Progenitor cell of endocrine pancreas (in vitro differentiated cells): ENCODE measurements at regions not wholly inside any gene's neighbourhood (a gene's known extent, or its start where the extent isn't known, plus 50 kb on each side); places are given as distances from the start of the nearest gene placed in this dataset.

ENCODE experiments used
- DNase-seq: peaks from one replicate; pipeline ENCODE4 v3.0.0; 2021; ENCODE audit warnings: low spot score; ENCODE audit not compliant: unreplicated experiment
- H3K27ac Mint-ChIP-seq: 2 replicates; pipeline ENCODE4 v1.8.0; 2021; ENCODE audit warnings: mild to moderate bottlenecking, moderate library complexity, mixed read lengths
- H3K27me3 Mint-ChIP-seq: 2 replicates; pipeline ENCODE4 v1.8.0; 2021; ENCODE audit warnings: mixed read lengths
- H3K36me3 Mint-ChIP-seq: 2 replicates; pipeline ENCODE4 v1.8.0; 2022; ENCODE audit warnings: mixed read lengths; ENCODE audit not compliant: insufficient read depth
- H3K4me1 Mint-ChIP-seq: 2 replicates; pipeline ENCODE4 v1.8.0; 2021; ENCODE audit warnings: low read depth, mixed read lengths
- H3K4me3 Mint-ChIP-seq: 2 replicates; pipeline ENCODE4 v1.8.0; 2021; ENCODE audit warnings: low read depth, mild to moderate bottlenecking, moderate library complexity, mixed read lengths
- H3K9me3 Mint-ChIP-seq: 2 replicates; pipeline ENCODE4 v1.8.0; 2021; ENCODE audit warnings: low read depth, mixed read lengths
- CTCF ChIP-seq: fragments of 200-600 bp; sonication (generic); IDR thresholded peaks from one replicate; pipeline ENCODE4 v1.5.0; 2021; ENCODE audit warnings: antibody characterized with exemption, mild to moderate bottlenecking; ENCODE audit not compliant: unreplicated experiment

- Mint-ChIP-seq H3K9me3 (peaks cover 14% of the 10 kb centered on the region), H3K27ac (no peak overlapping the region)
Observed at GRCh38 chr2:16060936-16061338, 120.6 kb downstream of the MYCN start.

GRCh38 chr2:16060125-16060935 lies 120.0 kb downstream of the MYCN start:
- peaks cover 14% of the 10 kb centered on the region for H3K9me3 Mint-ChIP-seq
- no peak for TF ChIP-seq CTCF
- H3K4me3 Mint-ChIP-seq: no peak overlapping the region
- H3K27me3 Mint-ChIP-seq: no peaks in the 10 kb centered on the region
- peaks cover 7% of the 10 kb centered on the region for H3K36me3 Mint-ChIP-seq
- no peak for DNase-seq
- no peak overlapping the region for H3K27ac Mint-ChIP-seq
- H3K4me1 Mint-ChIP-seq: peaks cover 7% of the 10 kb centered on the region

More at GRCh38 chr2:16060936-16061338, 120.6 kb downstream of the MYCN start:
- Mint-ChIP-seq H3K36me3 (peaks cover 7% of the 10 kb centered on the region), H3K4me1 (peaks cover 12% of the 10 kb centered on the region), H3K27me3 (no peaks in the 10 kb centered on the region), H3K4me3 (no peak overlapping the region)
- no peak for DNase-seq
- TF ChIP-seq CTCF: no peak

- Mint-ChIP-seq H3K4me3 (no peak overlapping the region), H3K36me3 (peaks cover 7% of the 10 kb centered on the region), H3K27me3 (no peaks in the 10 kb centered on the region), H3K27ac (no peak overlapping the region), H3K9me3 (peaks cover 14% of the 10 kb centered on the region), H3K4me1 (peaks cover 2% of the 10 kb centered on the region)
- DNase-seq: no peak
- TF ChIP-seq CTCF: no peak
Observed at GRCh38 chr2:16059393-16060016, 119.2 kb downstream of the MYCN start.

- no peak for TF ChIP-seq CTCF
- H3K4me3 Mint-ChIP-seq: no peak overlapping the region
- peaks cover 2% of the 10 kb centered on the region for H3K4me1 Mint-ChIP-seq
- no peak overlapping the region for H3K27ac Mint-ChIP-seq
- no peaks in the 10 kb centered on the region for H3K27me3 Mint-ChIP-seq
- H3K9me3 Mint-ChIP-seq: peaks cover 11% of the 10 kb centered on the region
- DNase-seq: no peak
- peaks cover 3% of the 10 kb centered on the region for H3K36me3 Mint-ChIP-seq
Observed at GRCh38 chr2:16058747-16059358, 118.5 kb downstream of the MYCN start.

- peaks cover 8% of the 10 kb centered on the region for H3K9me3 Mint-ChIP-seq
- no peak for DNase-seq
- no peak overlapping the region for H3K27ac Mint-ChIP-seq
- no peak for TF ChIP-seq CTCF
- H3K4me3 Mint-ChIP-seq: no peak overlapping the region
- H3K36me3 Mint-ChIP-seq: peaks cover 1% of the 10 kb centered on the region
- H3K4me1 Mint-ChIP-seq: peaks cover 2% of the 10 kb centered on the region
- H3K27me3 Mint-ChIP-seq: peaks cover under 1% of the 10 kb centered on the region
Observed at GRCh38 chr2:16058256-16058655, 117.9 kb downstream of the MYCN start.
